ENCODE measurements at regions not wholly inside any gene's neighbourhood (a gene's known extent, or its start where the extent isn't known, plus 50 kb on each side); places are given as distances from the start of the nearest gene placed in this dataset.
"Not testable (repeated sequence)": the region's sequence is repeated elsewhere in the genome, so short reads cannot be mapped to it uniquely, and the experiment has no call there.

DNA sequence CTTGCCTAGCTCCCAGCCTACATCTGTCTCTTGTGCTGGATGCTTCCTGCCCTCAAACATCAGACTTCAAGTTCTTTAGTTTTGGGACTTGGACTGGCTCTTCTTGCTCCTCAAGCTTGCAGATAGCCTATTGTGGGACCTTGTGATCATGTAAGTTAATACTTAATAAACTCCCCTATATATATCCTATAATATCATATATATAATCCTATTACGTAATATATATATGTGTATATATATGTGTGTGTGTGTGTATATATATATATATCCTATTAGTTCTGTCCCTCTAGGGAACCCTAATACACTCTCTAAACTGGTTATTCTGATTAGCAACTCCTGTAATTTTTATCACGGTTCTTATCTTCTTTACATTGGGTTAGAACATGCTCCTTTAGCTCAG, 274.9 kb upstream of the USP25 start:
- TF ChIP-seq, protein P1, sequence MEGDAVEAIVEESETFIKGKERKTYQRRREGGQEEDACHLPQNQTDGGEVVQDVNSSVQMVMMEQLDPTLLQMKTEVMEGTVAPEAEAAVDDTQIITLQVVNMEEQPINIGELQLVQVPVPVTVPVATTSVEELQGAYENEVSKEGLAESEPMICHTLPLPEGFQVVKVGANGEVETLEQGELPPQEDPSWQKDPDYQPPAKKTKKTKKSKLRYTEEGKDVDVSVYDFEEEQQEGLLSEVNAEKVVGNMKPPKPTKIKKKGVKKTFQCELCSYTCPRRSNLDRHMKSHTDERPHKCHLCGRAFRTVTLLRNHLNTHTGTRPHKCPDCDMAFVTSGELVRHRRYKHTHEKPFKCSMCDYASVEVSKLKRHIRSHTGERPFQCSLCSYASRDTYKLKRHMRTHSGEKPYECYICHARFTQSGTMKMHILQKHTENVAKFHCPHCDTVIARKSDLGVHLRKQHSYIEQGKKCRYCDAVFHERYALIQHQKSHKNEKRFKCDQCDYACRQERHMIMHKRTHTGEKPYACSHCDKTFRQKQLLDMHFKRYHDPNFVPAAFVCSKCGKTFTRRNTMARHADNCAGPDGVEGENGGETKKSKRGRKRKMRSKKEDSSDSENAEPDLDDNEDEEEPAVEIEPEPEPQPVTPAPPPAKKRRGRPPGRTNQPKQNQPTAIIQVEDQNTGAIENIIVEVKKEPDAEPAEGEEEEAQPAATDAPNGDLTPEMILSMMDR (IDR thresholded peaks at IDR 0.05), result not testable (repeated sequence)
- not testable (repeated sequence) for TF ChIP-seq POLR2A (IDR thresholded peaks at IDR 0.05)

Data from heart left ventricle (tissue), 13 donors.